HCT116 (cell line): ENCODE measurements at regions not wholly inside any gene's neighbourhood (a gene's known extent, or its start where the extent isn't known, plus 50 kb on each side); places are given as distances from the start of the nearest gene placed in this dataset.
"Not testable (repeated sequence)": the region's sequence is repeated elsewhere in the genome, so short reads cannot be mapped to it uniquely, and the experiment has no call there.

ENCODE experiments used
- ATAC-seq: fragments of 200-7000 bp; cut with Tn5 transposase; 2 replicates; pipeline ENCODE4 v1.9.1; 2020; ENCODE audit warnings: mild to moderate bottlenecking, moderate library complexity
- BruUV-seq: library from RNA; stranded (reverse); fragments of 400-500 nt; replicated peaks from 2 replicates; lab custom pipeline; 2021; lab: Mats Ljungman, UMichigan
- CTCF ChIA-PET: fragments of 300-600 bp; sonication (Branson Sonifier 250); formaldehyde crosslinking; loops from one replicate; lab custom pipeline; 2021; ENCODE audit warnings: antibody characterized with exemption; lab: Charles Lee
- POLR2A ChIA-PET: fragments of 300-600, 350-600 bp; sonication (Branson Sonifier 250); formaldehyde crosslinking; loops from one replicate; lab custom pipeline; 2021; ENCODE audit warnings: antibody characterized with exemption; lab: Charles Lee
- RAD21 ChIA-PET, 2 experiments: fragments of 300-600 bp; sonication (Branson Sonifier 250); formaldehyde crosslinking; loops; one replicate each; lab custom pipeline; 2023; ENCODE audit warnings: low total read pairs in 2 of 2; ENCODE audit not compliant: uncharacterized antibody in 2 of 2, unreplicated experiment in 2 of 2, low non-redundant PET in 1 of 2; lab: Charles Lee
- DNase-seq: peaks from one replicate; pipeline ENCODE4 v3.0.0-alpha.2; 2010; ENCODE audit warnings: low read depth, low spot score
- H2AFZ ChIP-seq: fragments of 200-600 bp; shearing (Covaris generic), sonication (generic); 2 replicates; pipeline ENCODE4 v1.6.1; 2017; ENCODE audit warnings: low read depth, mixed run types, mixed read lengths, antibody characterized with exemption, low read length; ENCODE audit not compliant: poor library complexity, severe bottlenecking
- H3K27ac ChIP-seq: 2 replicates; pipeline ENCODE4 v1.5.1; 2012; ENCODE audit warnings: low read depth, low read length
- H3K27me3 ChIP-seq: fragments of 200-600 bp; sonication (generic); 2 replicates; pipeline ENCODE4 v1.6.1; 2016; ENCODE audit warnings: mixed run types, low read length, mixed read lengths; ENCODE audit not compliant: insufficient read depth
- H3K36me3 ChIP-seq, 2 experiments: fragments of 200-500 bp in 1 of 2; fragments of 200-600 bp in 1 of 2; sonication (Bioruptor generic) in 1 of 2; sonication (generic) in 1 of 2; 2 replicates each; pipeline versions ENCODE4 v1.5.1 to v1.6.1; 2014 to 2016; ENCODE audit warnings: low read length in 2 of 2, inconsistent platforms in 1 of 2, mixed read lengths in 1 of 2, mixed run types in 1 of 2; ENCODE audit not compliant: insufficient read depth in 2 of 2, control insufficient read depth in 1 of 2
- H3K4me1 ChIP-seq, 2 experiments: fragments of 200-600 bp in 1 of 2; sonication (generic) in 1 of 2; 2 replicates each; pipeline versions ENCODE4 v1.5.1 to v1.6.1; 2012 to 2017; ENCODE audit warnings: low read length in 2 of 2, inconsistent platforms in 1 of 2, mild to moderate bottlenecking in 1 of 2, mixed read lengths in 1 of 2, mixed run types in 1 of 2, moderate library complexity in 1 of 2; ENCODE audit not compliant: insufficient read depth in 2 of 2, control insufficient read depth in 1 of 2
- H3K4me2 ChIP-seq: fragments of 200-600 bp; sonication (generic); 2 replicates; pipeline ENCODE4 v1.6.1; 2017; ENCODE audit warnings: mixed run types, low read length, mixed read lengths
- H3K4me3 ChIP-seq, 2 experiments: fragments of 200-600 bp in 1 of 2; sonication (generic) in 1 of 2; replicated peaks in 1 of 2; 2 replicates each; pipeline ENCODE4 v1.5.1; 2011 to 2016; ENCODE audit warnings: low read length in 2 of 2, control low read depth in 1 of 2, low read depth in 1 of 2, mild to moderate bottlenecking in 1 of 2, mixed read lengths in 1 of 2, mixed run types in 1 of 2
- H3K79me2 ChIP-seq: fragments of 200-600 bp; sonication (generic); 2 replicates; pipeline ENCODE4 v1.6.1; 2017; ENCODE audit warnings: mild to moderate bottlenecking, mixed run types, low read length, moderate library complexity, mixed read lengths; ENCODE audit not compliant: insufficient read depth
- H3K9ac ChIP-seq: fragments of 200-600 bp; sonication (generic); 2 replicates; pipeline ENCODE4 v1.6.1; 2016; ENCODE audit warnings: low read length, mixed read lengths
- H3K9me2 ChIP-seq: fragments of 200-600 bp; sonication (generic), shearing (Covaris generic); 2 replicates; pipeline ENCODE4 v1.6.1; 2017; ENCODE audit warnings: mixed run types, mild to moderate bottlenecking, moderate library complexity; ENCODE audit not compliant: insufficient read depth
- H3K9me3 ChIP-seq, 2 experiments: fragments of 200-500 bp in 1 of 2; fragments of 200-600 bp in 1 of 2; sonication (Bioruptor generic) in 1 of 2; sonication (generic) in 1 of 2; 2 replicates each; pipeline ENCODE4 v1.6.1; 2014 to 2017; ENCODE audit warnings: low read length in 2 of 2, mixed read lengths in 2 of 2, inconsistent platforms in 1 of 2, low read depth in 1 of 2, mild to moderate bottlenecking in 1 of 2, mixed run types in 1 of 2, moderate library complexity in 1 of 2; ENCODE audit not compliant: control insufficient read depth in 1 of 2, insufficient read depth in 1 of 2
- H4K20me1 ChIP-seq: fragments of 200-600 bp; sonication (generic), shearing (Covaris generic); 2 replicates; pipeline ENCODE4 v1.6.1; 2017; ENCODE audit warnings: mixed run types, mild to moderate bottlenecking, moderate library complexity; ENCODE audit not compliant: insufficient read depth
- CBX3 ChIP-seq: IDR thresholded peaks from 2 replicates; pipeline ENCODE4 v1.6.1; 2012; ENCODE audit warnings: low read depth
- FOSL1 ChIP-seq: IDR thresholded peaks from 2 replicates; pipeline ENCODE4 v1.6.1; 2012; ENCODE audit warnings: low read depth
- POLR2AphosphoS5 ChIP-seq: IDR thresholded peaks from 2 replicates; pipeline ENCODE4 v1.6.1; 2011; ENCODE audit warnings: mild to moderate bottlenecking, low read depth, low read length, moderate library complexity
- RAD21 ChIP-seq: IDR thresholded peaks from 2 replicates; pipeline ENCODE4 v1.6.1; 2012; ENCODE audit warnings: low read depth, mild to moderate bottlenecking
- SIN3A ChIP-seq: IDR thresholded peaks from 2 replicates; pipeline ENCODE4 v1.6.1; 2012; ENCODE audit warnings: low read depth
- TCF7L2 ChIP-seq: IDR thresholded peaks from 2 replicates; pipeline ENCODE4 v1.7.0; 2011; ENCODE audit warnings: borderline replicate concordance, inconsistent platforms; ENCODE audit not compliant: insufficient read depth, insufficient read length; ENCODE audit errors: extremely low read depth
- YY1 ChIP-seq: IDR thresholded peaks from 2 replicates; pipeline ENCODE4 v1.6.1; 2011; ENCODE audit warnings: low read length, low read depth, moderate library complexity, mild to moderate bottlenecking; ENCODE audit not compliant: insufficient replicate concordance; ENCODE audit errors: extremely low read depth
- intact Hi-C: fragments of 100-400 bp; cut with micrococcal nuclease; formaldehyde crosslinking; loops from 2 replicates; pipeline ENCODE4 v1.10.0; 2022

GRCh38 chr5:18397891-18398290 is 763.6 kb downstream of the TAF11L14 start:
- BruUV-seq = no TSS peak
- ATAC-seq = no peak
- CTCF ChIA-PET = no interaction called here

GRCh38 chr5:18399461-18400327 is 765.4 kb downstream of the TAF11L14 start:
- POLR2A ChIA-PET, H3K79me2 ChIP-seq, H3K9me2 ChIP-seq, H3K9ac ChIP-seq, RAD21 ChIA-PET, H4K20me1 ChIP-seq, H3K4me3 ChIP-seq, intact Hi-C loops, CTCF ChIA-PET, H3K36me3 ChIP-seq, H3K4me2 ChIP-seq, BruUV-seq, H3K27ac ChIP-seq, H2AFZ ChIP-seq, H3K4me1 ChIP-seq, ATAC-seq, H3K27me3 ChIP-seq, DNase-seq: not testable (repeated sequence)
- H3K9me3 ChIP-seq = peaks cover 4 to 18% of the 10 kb centered on the region in 2 experiments; a peak in 1 of 4 replicates

More at GRCh38 chr5:18397891-18398290, 763.6 kb downstream of the TAF11L14 start:
- TF ChIP-seq SIN3A = no peak
- no peak for TF ChIP-seq TCF7L2
- TF ChIP-seq FOSL1 = no peak
- TF ChIP-seq YY1 = no peak
- TF ChIP-seq RAD21 = no peak
- TF ChIP-seq CBX3 = no peak
- no peak for TF ChIP-seq POLR2AphosphoS5
- intact Hi-C loops = no loop called here
- no peak overlapping the region for H2AFZ ChIP-seq
- H3K36me3 ChIP-seq = no peaks in the 10 kb centered on the region
- H4K20me1 ChIP-seq = no peaks in the 10 kb centered on the region
- RAD21 ChIA-PET = no interaction called here
- POLR2A ChIA-PET = no interaction called here
- no peak overlapping the region for H3K4me2 ChIP-seq
- H3K27me3 ChIP-seq = no peaks in the 10 kb centered on the region
- no peaks in the 10 kb centered on the region for H3K9me2 ChIP-seq
- H3K9ac ChIP-seq = no peak overlapping the region
- no peaks in the 10 kb centered on the region for H3K4me1 ChIP-seq
- no peak overlapping the region for H3K4me3 ChIP-seq
- H3K27ac ChIP-seq = no peak overlapping the region
- no peaks in the 10 kb centered on the region for H3K79me2 ChIP-seq
- no peak for DNase-seq
- peaks cover 4 to 14% of the 10 kb centered on the region in 2 experiments; a peak in 2 of 4 replicates for H3K9me3 ChIP-seq
